Neural progenitor cell (in vitro differentiated cells): ENCODE measurements at regions not wholly inside any gene's neighbourhood (a gene's known extent, or its start where the extent isn't known, plus 50 kb on each side); places are given as distances from the start of the nearest gene placed in this dataset.

Source experiments
- CTCF ChIP-seq: fragments of 200-600 bp; sonication (generic); IDR thresholded peaks from 2 replicates; pipeline ENCODE4 v1.5.1; 2017; ENCODE audit warnings: antibody characterized with exemption, mild to moderate bottlenecking
- EZH2phosphoT487 ChIP-seq: fragments of 200-600 bp; sonication (generic); IDR thresholded peaks from 2 replicates; pipeline ENCODE4 v1.6.1; 2017; ENCODE audit warnings: antibody characterized with exemption

GRCh38 chr1:216926720-216927510, 203.7 kb upstream of the ESRRG start:
- TF ChIP-seq EZH2phosphoT487 (no peak), CTCF (no peak)
